Lower leg skin (tissue), 4 donors: ENCODE measurements at regions not wholly inside any gene's neighbourhood (a gene's known extent, or its start where the extent isn't known, plus 50 kb on each side); places are given as distances from the start of the nearest gene placed in this dataset.

Experiments
- DNase-seq, 2 donors: peaks; one replicate each; pipeline ENCODE4 v3.0.0-alpha.2; 2019; ENCODE audit warnings: low spot score in 2 of 2
- H3K4me3 ChIP-seq: fragments of 200-600 bp; sonication (generic); 2 replicates; pipeline ENCODE4 v1.5.1; 2017; ENCODE audit warnings: mild to moderate bottlenecking, low read depth; ENCODE audit not compliant: poor library complexity, severe bottlenecking
- CTCF ChIP-seq, 3 donors: fragments of 450-650 bp; IDR thresholded peaks; one replicate each; pipeline ENCODE4 v1.5.1; 2016; ENCODE audit warnings: antibody characterized with exemption in 3 of 3, mild to moderate bottlenecking in 3 of 3, moderate library complexity in 2 of 3
- POLR2A ChIP-seq, 2 donors: fragments of 450-650 bp; IDR thresholded peaks; one replicate each; pipeline ENCODE4 v1.6.1; 2016 to 2017; ENCODE audit warnings: antibody characterized with exemption in 2 of 2, mild to moderate bottlenecking in 1 of 2, moderate library complexity in 1 of 2
- WGBS, 2 donors: methylation state at CpG; one replicate each; pipeline ENCODE4 v1.1.5; 2018; 5-methylcytosine and 5-hydroxymethylcytosine counted together
- intact Hi-C: fragments of 100-400 bp; cut with DNase I; formaldehyde crosslinking; loops from one replicate; pipeline ENCODE4 v1.15.0; 2023; ENCODE audit warnings: low total_unique reads

- WGBS, 2 donors, result 65 to 76% methylated on average over 1 of the region's 1 CpG
- intact Hi-C loops, result no loop called here
- no peak overlapping the region for H3K4me3 ChIP-seq
- no peak for DNase-seq
- TF ChIP-seq CTCF (IDR thresholded peaks at IDR 0.05) (no peak), POLR2A (IDR thresholded peaks at IDR 0.05) (no peak)
Observed at GRCh38 chr1:221192055-221192454, 312.8 kb downstream of the HLX start.

GRCh38 chr1:221200464-221200863, 321.2 kb downstream of the HLX start:
- intact Hi-C loops, result no loop called here

GRCh38 chr1:221201773-221202172, 322.5 kb downstream of the HLX start:
- H3K4me3 ChIP-seq, result no peak overlapping the region
- no peak for DNase-seq
- no peak for TF ChIP-seq CTCF (IDR thresholded peaks at IDR 0.05)
- no peak for TF ChIP-seq POLR2A (IDR thresholded peaks at IDR 0.05)
- intact Hi-C loops, result no loop called here

More at GRCh38 chr1:221200464-221200863, 321.2 kb downstream of the HLX start:
- TF ChIP-seq CTCF (IDR thresholded peaks at IDR 0.05) (no peak), POLR2A (IDR thresholded peaks at IDR 0.05) (no peak)
- no peak for DNase-seq
- no peak overlapping the region for H3K4me3 ChIP-seq

- peak; percentile 54 to 93 for DNase-seq
- 17 to 26% methylated on average over 3 of the region's 3 CpGs for WGBS, 2 donors
- intact Hi-C loops, result no loop called here
- TF ChIP-seq CTCF (IDR thresholded peaks at IDR 0.05) (no peak), POLR2A (IDR thresholded peaks at IDR 0.05) (no peak)
- no peak overlapping the region for H3K4me3 ChIP-seq
Observed at GRCh38 chr1:221203224-221204054, 324.2 kb downstream of the HLX start.

DNA sequence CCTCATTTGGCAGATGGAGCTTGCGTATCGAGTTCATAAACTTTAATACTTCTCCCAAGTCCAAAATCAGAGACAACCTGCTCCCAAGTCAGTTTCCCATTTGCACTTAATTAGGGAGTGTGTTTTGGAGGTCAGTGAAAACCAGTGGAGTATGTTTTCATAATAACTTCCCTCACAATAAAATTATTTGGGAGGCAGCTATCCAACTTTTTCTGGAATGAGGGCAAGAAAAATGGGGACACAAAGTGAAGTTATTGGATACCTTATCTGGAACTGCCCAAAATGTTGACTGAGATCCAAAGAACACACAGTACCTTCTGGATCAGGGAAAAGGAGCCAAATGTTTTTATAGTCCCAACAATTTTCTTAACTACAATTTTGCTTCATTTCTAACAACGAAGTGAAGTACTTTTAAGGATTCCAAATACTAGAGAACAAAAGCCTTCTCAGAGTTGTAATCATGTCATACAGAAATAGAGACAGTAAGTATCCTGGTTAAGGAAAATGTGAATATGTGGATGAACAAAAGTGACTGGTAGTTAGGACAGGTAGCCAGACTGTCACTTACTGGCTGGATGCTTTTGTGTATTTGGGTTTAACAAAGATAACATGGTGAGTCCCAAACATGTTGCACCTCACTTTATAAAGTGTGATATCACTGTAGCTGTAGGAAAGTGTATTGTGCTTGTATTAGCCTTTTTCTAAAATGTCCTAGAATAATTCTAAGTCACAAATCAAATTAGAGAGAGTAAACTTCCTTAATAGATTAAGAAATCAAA, 325.0 kb downstream of the HLX start:
- no peak for DNase-seq
- 53 to 65% methylated on average over 3 of the region's 3 CpGs for WGBS, 2 donors
- TF ChIP-seq POLR2A (IDR thresholded peaks at IDR 0.05) (no peak), CTCF (IDR thresholded peaks at IDR 0.05) (no peak)
- no peak overlapping the region for H3K4me3 ChIP-seq
- intact Hi-C loops, result no loop called here
